NCI-H1105 treated with DMSO at 0.1 percent for 48 hours (cell line): ENCODE measurements at regions not wholly inside any gene's neighbourhood (a gene's known extent, or its start where the extent isn't known, plus 50 kb on each side); places are given as distances from the start of the nearest gene placed in this dataset.
"Not testable (repeated sequence)": the region's sequence is repeated elsewhere in the genome, so short reads cannot be mapped to it uniquely, and the experiment has no call there.

Source experiments
- DNase-seq: peaks from one replicate; lab custom pipeline; 2025; lab: John Stamatoyannopoulos, UW

GRCh38 chr11:23143022-23143421 lies 282.7 kb upstream of the CCDC179 start:
- DNase-seq: no peak

DNA sequence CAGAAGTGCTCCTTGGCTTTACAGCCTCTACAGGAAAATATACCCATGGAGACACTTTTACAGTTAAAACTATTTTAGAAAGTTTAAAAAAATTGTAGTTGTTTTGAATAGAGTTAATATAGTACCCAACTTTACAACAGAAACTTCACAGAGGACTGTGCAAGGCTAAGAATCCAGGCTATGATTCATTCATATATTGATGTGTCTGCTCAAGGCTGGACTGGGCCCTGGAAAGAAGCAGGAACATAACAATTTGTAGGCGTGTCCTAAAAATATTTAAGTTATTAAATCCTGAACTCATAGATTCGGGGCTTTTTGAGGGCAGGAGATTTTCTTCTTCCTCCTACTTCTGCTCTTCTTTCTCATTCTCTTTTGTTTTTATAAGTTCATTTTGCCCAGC lies 291.5 kb upstream of the CCDC179 start:
- DNase-seq: no peak

DNA sequence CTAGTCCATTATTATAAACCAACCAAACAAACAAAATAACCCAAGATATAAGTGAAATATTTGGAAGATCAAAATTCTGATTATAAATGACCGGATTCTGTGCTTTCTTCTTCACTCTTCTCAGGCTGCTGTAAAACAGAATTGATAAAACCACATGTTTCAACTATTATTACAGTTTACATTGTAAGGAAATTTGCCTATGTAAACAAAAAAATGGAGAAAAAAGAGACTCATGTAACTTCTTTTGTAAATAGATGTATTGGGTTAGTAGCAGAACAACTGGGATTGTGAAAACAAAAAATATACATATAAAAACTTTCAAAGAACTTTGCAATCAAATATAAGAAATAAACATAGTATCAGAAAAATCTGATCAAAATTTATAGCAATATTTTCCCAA lies 295.2 kb upstream of the CCDC179 start:
- no peak for DNase-seq

- DNase-seq: no peak
Observed at GRCh38 chr11:23164022-23164421, 303.7 kb upstream of the CCDC179 start.

DNA sequence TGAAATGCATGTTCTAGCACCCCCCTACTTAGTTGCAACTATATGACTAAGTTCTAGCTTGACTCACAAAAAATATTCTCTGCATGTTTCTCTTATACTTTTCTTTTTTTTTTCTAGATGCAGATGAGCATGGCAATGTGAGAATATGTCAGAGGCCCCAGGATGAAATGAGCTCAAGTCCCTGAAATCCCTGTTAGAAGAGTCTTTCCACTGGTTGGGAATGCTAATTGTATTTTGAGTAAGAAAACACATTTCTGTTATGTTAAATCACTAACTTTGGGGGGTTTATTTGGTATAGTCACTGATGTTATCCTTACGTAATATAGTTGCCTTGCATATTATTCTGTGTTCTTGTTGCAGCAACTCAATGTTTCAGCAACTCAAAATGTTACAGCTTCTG lies 306.1 kb upstream of the CCDC179 start:
- DNase-seq: no peak

- no peak for DNase-seq
Observed at GRCh38 chr11:23179609-23180008, 319.3 kb upstream of the CCDC179 start.

- DNase-seq: no peak
Observed at GRCh38 chr11:23181022-23181807, 320.9 kb upstream of the CCDC179 start.

DNA sequence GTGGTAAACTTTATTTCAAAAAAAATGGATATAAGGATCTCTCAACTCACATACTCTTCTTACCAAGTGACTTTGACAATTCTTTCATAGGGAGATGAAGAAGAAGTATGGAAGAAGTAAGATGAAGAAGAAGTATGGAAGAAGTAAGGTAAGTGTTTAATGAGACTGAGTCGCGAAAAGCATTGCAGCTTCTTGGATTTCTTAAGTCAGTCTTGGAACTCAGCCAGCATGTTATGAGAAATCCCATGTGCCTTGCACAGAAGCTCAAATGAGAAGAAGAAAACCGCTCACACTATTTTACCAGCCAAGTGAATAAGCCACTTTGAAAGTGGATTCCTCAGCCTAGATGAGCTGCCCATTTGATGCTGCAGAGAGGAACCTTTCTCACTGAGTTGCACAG lies 332.0 kb upstream of the CCDC179 start:
- no peak for DNase-seq

- no peak for DNase-seq
Observed at GRCh38 chr11:23201936-23202522, 341.8 kb upstream of the CCDC179 start.

- DNase-seq: no peak
Observed at GRCh38 chr11:23202611-23203010, 342.3 kb upstream of the CCDC179 start.

- no peak for DNase-seq
Observed at GRCh38 chr11:23205156-23205871, 345.0 kb upstream of the CCDC179 start.

- no peak for DNase-seq
Observed at GRCh38 chr11:23206741-23207336, 346.6 kb upstream of the CCDC179 start.

GRCh38 chr11:23211221-23211620 lies 350.9 kb upstream of the CCDC179 start:
- DNase-seq: no peak

- no peak for DNase-seq
Observed at GRCh38 chr11:23212807-23213206, 352.5 kb upstream of the CCDC179 start.

GRCh38 chr11:23217072-23217471 lies 356.8 kb upstream of the CCDC179 start:
- DNase-seq: no peak

DNA sequence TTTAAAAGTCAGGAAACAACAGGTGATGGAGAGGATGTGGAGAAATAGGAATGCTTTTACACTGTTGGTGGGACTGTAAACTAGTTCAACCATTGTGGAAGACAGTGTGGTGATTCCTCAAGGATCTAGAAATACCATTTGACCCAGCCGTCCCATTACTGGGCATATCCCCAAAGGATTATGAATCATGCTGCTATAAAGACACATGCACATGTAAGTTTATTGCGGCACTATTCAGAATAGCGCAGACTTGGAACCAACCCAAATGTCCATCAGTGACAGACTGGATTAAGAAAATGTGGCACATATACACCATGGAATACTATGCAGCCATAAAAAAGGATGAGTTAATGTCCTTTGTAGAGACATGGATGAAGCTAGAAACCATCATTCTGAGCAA lies 359.8 kb upstream of the CCDC179 start:
- not testable (repeated sequence) for DNase-seq

GRCh38 chr11:23221366-23221765 lies 361.1 kb upstream of the CCDC179 start:
- no peak for DNase-seq

DNA sequence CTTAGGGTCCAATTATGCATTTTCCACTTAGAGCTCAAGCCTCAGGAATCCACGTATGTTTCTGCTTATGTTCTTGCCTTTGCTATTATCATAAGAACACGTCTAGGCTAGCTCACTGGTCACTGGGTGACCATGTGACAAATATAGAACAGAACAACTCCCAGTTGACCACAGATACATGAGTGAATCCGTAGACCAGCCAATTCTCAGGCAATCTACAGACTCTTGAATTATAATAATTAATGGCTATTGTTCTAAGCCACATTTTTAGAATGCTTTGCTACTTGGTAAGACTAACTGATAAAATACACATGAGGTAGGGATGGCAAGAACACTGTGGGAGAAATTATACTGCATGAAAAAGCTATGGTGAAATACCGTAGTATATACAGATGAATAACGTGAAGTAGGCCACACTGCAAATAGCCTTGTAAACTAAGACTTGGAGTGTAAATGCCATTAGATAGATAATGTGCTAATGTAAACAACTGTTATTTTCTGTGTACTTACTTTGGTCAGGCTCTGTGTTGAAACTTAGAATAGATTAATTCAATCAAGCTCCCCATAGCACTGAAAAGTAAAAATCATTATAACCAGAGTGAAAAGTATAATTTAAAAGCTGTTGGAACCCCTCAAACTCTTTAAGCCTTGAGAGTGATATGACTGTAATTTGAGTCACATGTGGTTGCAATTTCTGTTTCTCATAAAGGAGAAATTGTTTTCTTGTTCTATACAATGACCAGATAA lies 366.2 kb upstream of the CCDC179 start:
- no peak for DNase-seq

GRCh38 chr11:23227078-23227445 lies 366.8 kb upstream of the CCDC179 start:
- DNase-seq: no peak

GRCh38 chr11:23232652-23233051 lies 372.4 kb upstream of the CCDC179 start:
- DNase-seq: no peak

- no peak for DNase-seq
Observed at GRCh38 chr11:23233075-23233474, 372.8 kb upstream of the CCDC179 start.
